Activated T-helper 1 cell treated with anti-CD3 and anti-CD28 coated beads, Interleukin-2, amount 50 U/mL, for 16 hours (primary cell): ENCODE measurements at regions not wholly inside any gene's neighbourhood (a gene's known extent, or its start where the extent isn't known, plus 50 kb on each side); places are given as distances from the start of the nearest gene placed in this dataset.
"Not testable (repeated sequence)": the region's sequence is repeated elsewhere in the genome, so short reads cannot be mapped to it uniquely, and the experiment has no call there.

Source experiments
- DNase-seq, 2 donors: peaks; one replicate each; pipeline ENCODE4 v3.0.0-alpha.2; 2020; ENCODE audit warnings: low read depth in 1 of 2, low spot score in 1 of 2

DNA sequence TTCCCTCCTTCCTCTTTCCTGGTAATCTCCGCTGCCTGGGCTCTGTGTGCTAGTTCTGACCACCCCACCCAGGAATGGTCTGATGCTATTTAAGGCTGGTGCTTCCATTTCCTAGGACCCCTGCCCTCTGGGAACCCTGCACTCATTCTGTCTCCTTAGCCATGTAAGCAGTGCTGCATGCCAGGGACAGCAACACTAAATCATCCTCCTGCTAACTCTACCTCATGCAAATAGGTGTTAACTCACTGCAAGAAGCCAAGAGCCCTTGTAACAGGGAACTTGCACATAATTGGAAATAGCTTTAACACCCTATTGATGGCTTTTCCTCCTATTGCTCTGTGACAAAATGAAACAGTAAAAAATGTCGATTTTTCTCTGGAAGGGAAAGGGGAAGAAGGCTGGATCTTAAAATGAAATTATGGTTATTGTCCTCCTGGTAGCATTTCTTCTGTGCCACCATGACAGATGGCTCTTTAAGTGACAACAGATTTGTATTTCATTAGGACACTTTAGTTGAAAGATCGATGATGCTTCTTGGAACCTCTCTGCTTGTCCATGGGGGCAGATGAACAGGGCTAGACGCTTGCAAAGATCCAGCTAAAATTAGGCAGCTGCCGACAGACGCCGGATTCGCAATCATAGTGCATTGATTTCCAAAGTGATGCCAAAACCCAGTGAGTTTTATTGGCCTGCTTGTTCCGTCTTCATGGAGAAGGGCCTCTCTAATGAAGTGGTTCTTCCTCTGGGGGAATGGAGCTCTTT, 551.7 kb downstream of the MATN1 start:
- DNase-seq = no peak

DNA sequence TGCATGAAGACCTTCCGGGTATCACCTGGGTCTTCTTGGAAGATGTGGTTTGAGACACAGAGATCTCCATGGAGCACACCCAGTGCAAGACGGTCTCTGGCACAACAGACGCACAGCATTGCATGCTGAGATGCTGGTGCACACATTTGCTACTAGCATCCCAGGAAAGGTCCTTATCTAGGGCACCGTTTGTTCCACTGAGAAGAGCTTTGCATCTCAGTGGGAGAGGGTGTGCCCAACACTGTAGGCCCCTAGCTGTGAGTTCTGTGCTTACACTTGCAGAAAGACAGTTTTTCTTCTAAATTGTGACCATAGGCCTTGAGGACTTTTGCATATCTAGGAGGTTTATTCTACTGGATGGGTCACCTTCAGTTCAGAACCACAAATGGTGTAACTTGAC, 554.1 kb downstream of the MATN1 start:
- no peak for DNase-seq

GRCh38 chr1:30166174-30166573, 557.2 kb downstream of the MATN1 start:
- no peak for DNase-seq

GRCh38 chr1:30165116-30165515, 558.3 kb downstream of the MATN1 start:
- DNase-seq = no peak

DNA sequence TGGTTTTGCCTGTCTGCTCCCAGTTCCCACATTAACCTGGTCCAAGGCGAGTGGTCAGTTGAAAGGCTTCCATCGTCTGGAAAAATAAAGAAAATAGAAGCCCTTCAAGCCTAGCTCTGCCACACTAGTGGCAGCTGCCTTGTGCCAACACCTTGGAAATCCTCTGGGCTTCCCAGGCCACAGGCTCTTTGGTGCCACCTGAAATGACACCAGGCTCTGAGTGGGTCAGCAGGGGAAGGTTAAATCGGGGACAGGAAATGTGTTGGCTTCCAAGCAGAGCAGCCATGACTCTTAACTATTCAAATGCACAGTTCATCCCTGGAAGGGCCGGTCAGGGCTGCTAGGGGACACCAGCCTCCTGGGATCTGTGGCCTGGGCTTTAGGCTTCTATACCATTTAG, 558.7 kb downstream of the MATN1 start:
- no peak for DNase-seq

GRCh38 chr1:30162565-30162964, 560.8 kb downstream of the MATN1 start:
- no peak for DNase-seq

DNA sequence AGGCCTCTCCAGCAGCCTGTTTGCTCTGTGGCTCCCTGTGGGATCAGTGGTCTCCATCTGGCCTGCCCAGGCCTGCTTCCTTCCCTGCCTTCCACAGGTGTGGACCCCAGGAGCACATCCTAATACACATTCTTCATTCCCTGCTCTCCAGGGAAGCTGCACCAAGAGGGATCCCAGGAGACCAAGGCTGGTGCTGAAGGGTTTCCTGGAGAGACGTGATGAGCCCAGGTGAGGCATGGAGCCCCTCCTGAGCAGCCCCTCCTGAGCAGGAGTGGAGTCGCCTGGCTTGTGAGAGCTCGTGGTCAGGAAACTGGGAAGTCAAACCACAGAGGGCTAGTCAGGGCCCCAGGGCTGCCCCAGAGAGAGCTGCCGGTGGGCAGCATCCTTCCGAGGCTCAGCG, 561.4 kb downstream of the MATN1 start:
- DNase-seq = no peak

DNA sequence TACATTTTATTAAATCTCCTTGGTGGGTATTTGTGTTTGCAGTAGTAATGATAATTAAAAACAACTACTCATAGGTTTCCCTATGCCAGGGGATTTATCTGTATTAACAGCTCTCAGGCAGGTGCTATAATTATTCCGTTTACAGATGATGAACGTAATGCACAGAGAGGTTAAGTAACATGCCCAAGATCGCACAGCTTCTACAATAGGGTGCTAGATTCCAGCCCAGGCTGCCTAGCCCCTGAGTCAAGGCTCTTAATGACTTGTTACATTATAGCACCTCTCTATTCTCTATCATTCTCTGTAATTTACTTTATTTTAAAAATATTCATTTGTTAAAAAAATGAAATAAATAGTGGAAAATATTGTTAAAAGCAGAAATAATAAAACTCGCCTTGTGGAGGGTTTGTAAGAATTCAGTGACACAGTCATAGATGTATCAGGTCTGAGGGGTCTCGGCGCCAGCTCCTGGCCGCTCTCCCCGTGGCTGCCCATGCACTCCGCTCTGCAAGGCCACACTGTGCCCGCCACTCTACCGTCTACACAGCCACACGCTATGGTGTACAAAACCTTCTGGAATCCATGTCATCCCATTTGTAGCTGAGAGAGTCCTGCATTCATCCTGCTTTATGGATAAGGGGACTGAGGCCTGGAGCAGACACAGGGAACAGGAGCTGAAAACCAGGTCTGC, 562.2 kb downstream of the MATN1 start:
- DNase-seq = no peak

DNA sequence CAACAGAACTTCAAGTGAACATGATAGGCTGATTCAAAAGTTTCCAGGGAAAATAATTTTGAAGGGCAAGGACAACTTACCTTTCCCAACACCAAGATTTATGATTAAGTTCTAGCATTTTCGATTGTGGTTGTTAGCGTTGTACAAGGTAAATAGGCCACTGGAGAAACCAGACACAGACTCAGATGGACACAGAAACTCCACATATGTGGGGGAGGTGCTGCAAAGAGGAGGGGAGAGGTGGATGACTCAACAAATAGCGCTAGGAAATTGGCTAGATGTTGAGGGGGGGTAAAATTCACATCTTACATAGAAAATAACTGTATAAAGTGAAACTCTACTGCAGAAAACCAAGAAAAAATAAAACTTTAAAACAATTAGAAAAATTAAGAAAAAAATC, 564.4 kb downstream of the MATN1 start:
- no peak for DNase-seq

- DNase-seq = not testable (repeated sequence)
Measured at GRCh38 chr1:30155698-30156097, 567.7 kb downstream of the MATN1 start.

DNA sequence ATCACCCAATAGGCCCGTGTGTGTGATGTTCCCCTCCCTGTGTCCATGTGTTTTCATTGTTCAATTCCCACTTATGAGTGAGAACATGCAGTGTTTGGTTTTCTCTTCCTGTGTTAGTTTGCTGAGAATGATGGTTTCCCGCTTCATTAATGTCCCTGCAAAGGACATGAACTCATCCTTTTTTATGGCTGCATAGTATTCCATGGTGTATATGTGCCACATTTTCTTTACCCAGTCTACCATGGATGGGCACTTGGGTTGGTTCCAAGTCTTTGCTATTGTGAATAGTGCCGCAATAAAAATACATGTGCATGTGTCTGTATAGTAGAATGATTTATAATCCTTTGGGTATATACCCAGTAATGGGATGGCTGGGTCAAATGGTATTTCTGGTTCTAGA, 568.1 kb downstream of the MATN1 start:
- not testable (repeated sequence) for DNase-seq

GRCh38 chr1:30153743-30154449, 569.5 kb downstream of the MATN1 start:
- no peak for DNase-seq

DNA sequence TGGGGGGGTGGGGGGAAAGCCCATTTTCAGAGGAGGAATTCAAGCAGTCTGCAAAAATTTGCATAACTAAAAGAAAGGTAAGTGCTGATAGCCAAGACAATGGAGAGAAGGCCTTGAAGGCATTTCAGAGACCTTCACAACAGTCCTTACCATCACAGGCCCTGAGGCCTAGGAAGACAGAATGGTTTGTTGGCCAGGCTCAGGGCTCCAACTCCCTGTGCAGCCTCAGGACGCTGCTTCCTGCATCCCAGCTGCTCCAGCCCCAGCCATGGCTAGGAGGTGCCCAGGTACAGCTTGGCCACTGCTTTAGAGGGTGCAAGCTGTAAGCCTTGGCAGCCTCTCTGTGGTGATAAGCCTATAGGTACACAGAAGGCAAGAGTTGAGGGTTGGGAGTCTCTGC, 571.6 kb downstream of the MATN1 start:
- DNase-seq = no peak

DNA sequence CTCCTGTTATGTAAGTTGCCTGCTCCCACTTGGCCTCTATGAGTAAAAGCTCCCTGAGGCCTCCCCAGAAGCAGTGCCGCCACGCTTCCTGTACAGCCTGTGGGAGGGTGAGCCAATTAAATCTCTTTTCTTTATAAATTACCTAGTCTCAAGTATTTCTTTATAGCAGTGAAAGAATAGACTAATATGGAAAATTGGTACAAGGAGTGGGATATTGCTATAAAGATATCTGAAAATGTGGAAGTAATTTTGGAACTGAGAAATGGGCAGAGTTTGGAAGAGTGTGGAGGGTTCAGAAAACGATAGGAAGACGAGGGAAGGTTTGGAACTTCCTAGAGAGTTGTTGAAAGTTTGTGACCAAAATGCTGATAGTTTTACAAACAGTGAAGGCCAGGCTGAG, 572.3 kb downstream of the MATN1 start:
- no peak for DNase-seq

GRCh38 chr1:30149226-30149625, 574.2 kb downstream of the MATN1 start:
- no peak for DNase-seq

DNA sequence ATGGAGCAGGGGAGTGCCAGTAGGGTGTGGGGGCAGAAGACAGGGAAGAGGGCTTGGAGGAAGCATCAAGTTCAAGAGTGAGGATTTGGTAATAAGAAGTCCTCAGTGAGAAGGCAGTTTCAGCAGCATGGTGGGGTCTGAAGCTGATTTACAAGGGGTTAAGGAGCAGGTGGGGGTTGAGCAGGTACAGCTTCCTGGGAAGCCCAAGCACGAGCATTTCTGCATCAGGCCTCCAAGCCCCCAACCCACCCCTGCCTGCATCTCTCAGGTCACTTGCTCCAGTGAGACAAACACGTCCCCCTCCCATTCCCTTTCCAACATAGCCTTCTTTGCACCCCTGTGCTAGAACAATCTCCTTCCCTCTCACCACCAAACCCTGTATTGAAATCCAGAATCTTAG, 574.7 kb downstream of the MATN1 start:
- DNase-seq = no peak

- no peak for DNase-seq
Measured at GRCh38 chr1:30147188-30147587, 576.2 kb downstream of the MATN1 start.

- no peak for DNase-seq
Measured at GRCh38 chr1:30146448-30146847, 576.9 kb downstream of the MATN1 start.

- DNase-seq = no peak
Measured at GRCh38 chr1:30145723-30146303, 577.6 kb downstream of the MATN1 start.

- no peak for DNase-seq
Measured at GRCh38 chr1:30144831-30145230, 578.6 kb downstream of the MATN1 start.

GRCh38 chr1:30143517-30143916, 579.9 kb downstream of the MATN1 start:
- no peak for DNase-seq

GRCh38 chr1:30140566-30140965, 582.8 kb downstream of the MATN1 start:
- no peak for DNase-seq
